ENCODE measurements at regions not wholly inside any gene's neighbourhood (a gene's known extent, or its start where the extent isn't known, plus 50 kb on each side); places are given as distances from the start of the nearest gene placed in this dataset.
"Not testable (repeated sequence)": the region's sequence is repeated elsewhere in the genome, so short reads cannot be mapped to it uniquely, and the experiment has no call there.

DNA sequence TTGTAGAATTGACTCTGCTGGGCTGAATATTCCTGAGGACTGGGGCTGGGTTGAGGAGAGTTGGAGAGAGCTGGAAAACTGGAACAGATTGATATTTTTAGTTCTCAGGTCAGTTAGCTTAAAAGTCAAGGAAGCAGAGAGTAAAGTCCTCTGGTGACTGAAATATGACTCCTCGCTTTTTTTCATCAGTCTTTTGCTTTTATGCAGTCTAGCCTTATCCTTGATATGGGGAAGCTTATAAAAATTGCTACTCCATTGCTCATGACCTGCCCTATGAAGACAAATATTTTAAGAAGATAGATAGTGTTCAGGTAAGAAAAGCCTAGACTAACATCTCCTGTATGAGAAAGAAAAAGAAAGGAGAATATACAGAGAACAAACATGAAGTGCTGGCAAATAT is 152.7 kb downstream of the C4orf33 start:
- FAIRE-seq (no peak), DNase-seq (ENCODE audit: insufficient read length, low spot score) (no peak)

DNA sequence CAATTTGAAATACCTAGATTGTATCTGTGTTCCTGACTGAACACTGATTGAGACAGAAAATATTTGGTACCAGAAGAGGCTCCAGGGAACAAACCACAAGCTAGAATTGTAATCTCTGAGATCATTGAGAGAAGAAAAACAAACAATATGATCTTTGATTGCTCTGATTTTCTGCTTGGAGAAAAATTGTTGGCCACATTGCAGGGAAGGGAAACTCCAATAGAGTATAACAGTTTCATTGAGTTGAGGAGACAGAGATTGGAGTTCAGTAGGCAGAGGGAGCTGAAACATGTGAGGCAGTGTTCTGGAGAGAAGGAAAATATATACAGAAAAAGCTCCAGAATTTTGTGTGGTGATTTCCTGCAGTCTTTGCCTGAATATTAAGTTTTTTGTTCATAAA is 158.2 kb downstream of the C4orf33 start:
- DNase-seq (ENCODE audit: insufficient read length, low spot score): no peak
- FAIRE-seq: no peak

DNA sequence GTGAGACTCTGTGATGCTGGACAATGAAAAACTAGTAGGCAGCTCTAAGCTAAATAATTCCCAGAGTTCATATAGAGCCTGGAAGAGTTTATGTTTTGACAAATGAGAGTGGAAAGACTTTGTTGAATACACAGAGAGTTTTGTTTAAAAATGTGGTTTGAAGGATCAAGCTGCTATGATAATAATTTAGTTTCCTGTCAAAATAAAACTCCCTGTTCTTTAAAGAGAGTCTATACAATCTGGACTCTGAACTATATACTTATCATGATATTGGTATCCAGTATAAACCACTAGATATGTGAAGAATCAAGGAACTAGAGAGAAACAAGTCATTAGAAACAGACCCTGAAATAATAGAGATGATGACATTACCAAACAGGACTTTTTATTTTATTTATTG is 158.6 kb downstream of the C4orf33 start:
- FAIRE-seq (no peak), DNase-seq (ENCODE audit: insufficient read length, low spot score) (no peak)

DNA sequence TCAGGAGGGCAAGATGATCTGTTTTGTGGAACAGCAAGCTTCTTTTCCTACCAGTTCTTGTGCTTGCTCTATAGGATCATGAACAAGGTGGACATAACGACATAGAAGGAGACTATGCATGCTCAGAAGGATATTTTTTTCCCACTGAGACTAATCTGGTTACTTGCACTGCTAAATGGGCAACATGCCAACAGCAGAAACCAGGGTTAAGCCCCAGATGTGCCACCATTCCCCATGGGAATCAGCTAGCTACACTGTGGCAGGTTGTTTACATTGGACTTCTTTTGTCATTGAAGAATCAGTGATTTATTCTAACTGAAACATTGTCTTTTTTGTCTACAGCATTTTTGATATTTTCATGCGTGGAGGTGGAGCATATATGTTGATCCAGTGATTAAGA is 165.6 kb downstream of the C4orf33 start:
- FAIRE-seq (no peak), DNase-seq (ENCODE audit: insufficient read length, low spot score) (no peak)

DNA sequence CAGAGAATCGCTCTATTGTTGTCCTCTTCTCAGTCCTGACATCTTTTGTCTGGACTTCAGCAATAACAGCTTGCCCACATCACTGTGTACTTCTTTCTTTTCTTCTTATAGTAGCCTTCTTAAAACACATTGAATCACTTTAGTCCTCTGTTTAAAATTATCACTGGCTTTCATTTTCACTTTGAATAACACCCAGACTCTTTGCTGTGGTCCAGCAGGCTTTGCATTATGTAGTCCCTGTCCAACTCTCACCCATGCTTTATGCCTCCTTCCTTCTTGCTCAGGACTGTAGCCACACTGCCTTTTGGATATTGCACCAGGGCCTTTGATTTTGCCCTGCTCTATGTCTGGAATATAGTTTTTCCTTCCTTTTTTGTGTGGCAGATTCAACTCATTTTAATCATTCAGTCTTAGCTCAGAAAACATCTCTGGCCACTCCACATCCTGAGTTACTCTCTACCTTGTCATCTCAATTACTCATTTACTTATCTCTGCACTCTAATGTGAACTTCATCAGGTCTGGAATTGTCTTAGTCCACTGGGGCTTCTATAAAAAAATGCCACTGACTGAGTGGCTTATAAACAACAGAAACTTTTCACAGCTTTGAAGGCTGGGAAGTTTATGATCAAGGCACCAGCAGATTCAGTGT is 168.2 kb downstream of the C4orf33 start:
- peak; percentile 17 for DNase-seq (ENCODE audit: insufficient read length, low spot score)
- FAIRE-seq: peak; percentile 90

DNA sequence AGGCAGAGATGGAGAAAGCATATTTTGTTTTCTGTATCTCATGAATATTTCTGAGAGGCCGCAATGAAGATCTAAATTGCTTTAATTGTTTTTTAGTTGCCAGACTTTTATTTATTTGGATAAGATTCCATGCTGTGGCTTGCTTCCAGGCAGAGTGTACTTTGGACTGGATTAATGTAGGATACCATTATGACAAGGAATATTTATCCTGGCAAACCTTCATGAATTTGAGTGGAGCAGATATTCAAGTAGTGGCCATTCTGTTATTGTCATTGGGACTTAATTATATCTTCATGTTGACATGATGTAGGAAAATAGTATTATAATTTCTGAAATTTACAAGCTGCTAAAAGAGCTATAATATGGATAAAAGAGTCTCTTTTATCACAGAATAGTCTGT is 182.9 kb downstream of the C4orf33 start:
- DNase-seq (ENCODE audit: insufficient read length, low spot score) (no peak), FAIRE-seq (no peak)

DNA sequence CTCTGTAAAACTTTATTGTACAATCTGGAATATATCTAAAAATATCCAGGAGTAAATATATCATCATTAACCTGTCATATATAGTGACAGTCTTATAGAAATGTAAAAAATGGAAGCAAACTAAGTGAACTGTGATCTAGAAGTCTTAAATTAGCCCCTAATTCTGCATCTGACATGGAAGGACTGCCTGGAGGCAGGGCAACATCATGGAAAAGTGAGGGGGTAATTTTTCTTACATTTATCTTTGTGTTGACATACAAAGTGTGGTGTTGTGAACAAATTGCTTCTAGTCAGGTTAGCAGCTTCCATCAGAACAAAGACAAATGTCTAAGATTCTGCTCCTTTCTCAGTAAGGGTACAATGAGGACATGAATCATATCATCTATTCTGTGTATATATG is 186.3 kb downstream of the C4orf33 start:
- FAIRE-seq (no peak), DNase-seq (ENCODE audit: insufficient read length, low spot score) (no peak)

DNA sequence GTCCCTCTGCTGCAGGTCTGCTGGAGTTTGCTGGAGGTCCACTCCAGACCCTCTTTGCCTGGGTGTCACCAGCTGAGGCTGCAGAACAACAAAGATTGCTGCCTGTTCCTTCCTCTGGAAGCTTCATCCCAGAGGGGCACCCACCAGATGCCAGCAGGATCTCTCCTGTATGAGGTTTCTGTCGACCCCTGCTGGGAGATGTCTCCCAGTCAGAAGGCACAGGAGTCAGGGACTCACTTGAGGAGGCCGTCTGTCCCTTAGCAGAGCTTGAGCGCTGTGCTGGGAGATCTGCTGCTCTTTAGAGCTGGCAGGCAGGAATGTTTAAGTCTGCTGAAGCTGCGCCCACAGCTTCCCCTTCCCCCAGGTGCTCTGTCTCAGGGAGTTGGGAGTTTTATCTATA is 196.2 kb downstream of the C4orf33 start:
- not testable (repeated sequence) for FAIRE-seq; DNase-seq (ENCODE audit: insufficient read length, low spot score)

DNA sequence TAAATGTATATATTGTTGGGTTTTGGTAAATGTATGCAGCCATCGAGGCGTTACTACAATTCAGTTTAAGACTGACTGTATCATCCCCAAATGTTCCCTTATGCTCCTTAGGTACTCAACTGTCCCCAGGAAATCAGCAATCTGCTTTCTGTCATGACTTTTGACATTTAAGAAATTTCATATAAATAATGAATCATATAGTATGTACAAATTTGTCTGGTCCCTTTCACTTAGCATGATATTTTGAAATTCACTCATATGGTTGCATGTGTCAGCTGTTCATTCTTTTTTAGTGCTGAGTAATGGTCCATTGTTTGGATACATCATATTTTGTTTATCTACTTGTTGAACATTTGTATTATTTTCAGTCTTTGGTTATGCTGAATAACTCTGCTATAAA is 218.8 kb downstream of the C4orf33 start:
- FAIRE-seq (no peak), DNase-seq (ENCODE audit: insufficient read length, low spot score) (no peak)

DNA sequence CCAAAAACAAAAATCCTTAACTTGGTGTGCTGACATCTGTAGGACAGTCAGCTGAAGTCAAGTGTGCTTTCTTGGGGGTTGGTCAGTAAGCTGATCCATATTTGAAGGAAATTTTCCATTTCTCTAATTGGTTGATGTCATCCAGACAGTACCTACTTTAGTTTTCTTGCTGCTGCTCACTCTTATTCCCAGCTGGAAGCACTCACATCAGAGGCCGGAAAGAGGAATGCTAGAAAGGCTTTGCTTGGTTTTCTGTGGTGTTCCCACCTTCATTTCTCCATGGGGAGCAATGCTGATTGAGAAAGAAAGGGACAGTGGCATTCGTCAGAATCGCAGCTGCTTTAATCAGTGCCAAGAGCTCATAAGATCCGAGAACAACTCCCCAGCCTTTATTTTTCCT is 227.0 kb downstream of the C4orf33 start:
- no peak for FAIRE-seq
- DNase-seq (ENCODE audit: insufficient read length, low spot score): no peak

DNA sequence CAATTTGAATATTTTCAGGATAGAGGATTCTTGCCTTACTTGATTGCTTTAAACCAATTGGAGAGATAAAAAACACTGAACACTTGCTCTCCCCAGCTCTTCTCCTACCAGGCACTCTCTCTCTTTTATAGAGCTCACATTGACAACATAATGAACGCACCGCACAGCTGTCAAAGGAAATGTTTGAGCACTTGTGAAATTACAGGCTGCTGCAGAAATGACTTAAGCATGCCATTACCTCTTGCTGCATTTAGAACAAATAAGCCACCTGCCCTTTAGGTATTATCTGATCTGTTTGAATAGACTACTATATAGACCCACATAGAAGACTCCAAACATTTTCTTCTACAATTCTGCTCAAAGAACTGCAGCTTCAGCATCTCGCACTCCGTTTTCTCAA is 227.7 kb downstream of the C4orf33 start:
- DNase-seq (ENCODE audit: insufficient read length, low spot score) (no peak), FAIRE-seq (no peak)

DNA sequence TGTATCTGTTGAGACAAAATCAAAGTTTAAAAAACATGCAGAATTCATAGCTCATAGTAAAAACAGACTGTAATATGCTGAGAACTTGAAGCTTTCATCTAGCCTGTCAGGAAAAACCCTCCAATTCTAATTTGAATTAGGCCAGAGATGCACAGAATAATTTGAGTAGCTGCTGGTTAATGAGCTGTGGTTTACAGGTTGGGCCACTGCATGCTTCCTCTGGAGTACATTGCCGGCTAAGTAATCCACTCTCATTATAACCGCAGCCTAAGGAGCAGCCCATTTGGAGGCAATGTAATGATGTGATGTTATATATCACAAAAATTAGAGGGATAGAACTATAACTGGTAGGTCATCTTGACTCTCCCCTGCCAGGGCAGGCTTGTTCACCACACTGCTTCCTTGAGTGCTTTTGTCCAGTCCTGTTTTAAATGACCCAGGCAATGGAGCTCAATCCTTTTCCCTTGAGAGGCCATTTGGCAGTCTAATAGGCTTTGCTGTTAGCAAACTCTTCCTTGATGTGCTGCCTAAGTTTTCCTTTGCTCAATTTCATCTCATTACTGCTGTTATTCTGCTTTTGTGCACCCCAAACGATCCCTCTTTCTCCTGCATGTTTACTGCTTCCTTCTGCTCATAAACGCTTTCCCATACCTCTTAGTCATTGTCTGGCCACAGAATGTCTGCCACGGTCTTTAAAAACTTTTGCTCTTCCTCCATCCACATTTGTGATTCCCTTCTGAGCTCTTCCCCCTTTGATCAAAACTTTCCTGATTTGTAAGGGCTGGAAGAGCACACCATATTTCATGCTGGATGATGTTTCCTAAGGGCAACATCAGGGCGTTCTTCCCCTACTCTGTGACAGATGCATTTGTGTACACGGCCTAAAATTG is 230.9 kb downstream of the C4orf33 start:
- no peak for FAIRE-seq
- no peak for DNase-seq (ENCODE audit: insufficient read length, low spot score)

DNA sequence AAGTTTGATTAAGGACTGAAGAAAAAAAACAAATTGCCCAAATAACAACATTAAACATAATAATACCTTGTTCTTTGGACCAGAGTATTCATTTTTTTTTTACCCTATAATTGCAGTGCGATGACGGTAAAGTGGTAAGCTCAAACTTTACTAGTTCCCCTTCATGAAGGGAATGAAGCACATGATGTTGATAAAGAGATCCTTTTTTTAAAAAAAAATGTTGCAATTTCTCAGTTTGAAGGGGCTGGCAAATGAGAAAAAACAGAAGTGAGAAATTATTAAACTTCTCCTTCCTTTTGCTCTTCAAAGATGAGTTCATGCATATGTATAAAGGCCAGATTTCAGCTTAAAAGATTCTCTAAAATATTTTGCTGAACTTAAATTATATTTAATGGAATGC is 231.7 kb downstream of the C4orf33 start:
- FAIRE-seq (no peak), DNase-seq (ENCODE audit: insufficient read length, low spot score) (no peak)

DNA sequence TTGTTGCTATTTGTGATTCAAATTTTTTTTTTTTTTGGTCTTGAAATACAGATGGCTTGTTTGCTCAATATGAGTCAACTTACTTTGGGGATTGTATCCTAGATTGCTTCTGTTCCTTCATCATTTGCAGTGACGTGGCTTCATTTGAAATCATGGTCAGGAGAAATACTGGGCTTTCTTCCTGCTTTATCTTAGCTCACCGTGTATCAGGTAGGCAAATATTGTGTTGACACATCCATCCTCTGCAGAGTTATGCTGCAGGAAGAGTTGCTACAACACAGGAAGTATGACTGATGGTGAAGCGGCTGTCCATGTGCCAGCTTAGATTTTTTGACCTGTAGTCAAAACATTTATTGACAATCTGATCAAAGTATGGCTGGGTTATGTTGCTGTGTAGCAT is 232.2 kb downstream of the C4orf33 start:
- no peak for FAIRE-seq
- DNase-seq (ENCODE audit: insufficient read length, low spot score): no peak

DNA sequence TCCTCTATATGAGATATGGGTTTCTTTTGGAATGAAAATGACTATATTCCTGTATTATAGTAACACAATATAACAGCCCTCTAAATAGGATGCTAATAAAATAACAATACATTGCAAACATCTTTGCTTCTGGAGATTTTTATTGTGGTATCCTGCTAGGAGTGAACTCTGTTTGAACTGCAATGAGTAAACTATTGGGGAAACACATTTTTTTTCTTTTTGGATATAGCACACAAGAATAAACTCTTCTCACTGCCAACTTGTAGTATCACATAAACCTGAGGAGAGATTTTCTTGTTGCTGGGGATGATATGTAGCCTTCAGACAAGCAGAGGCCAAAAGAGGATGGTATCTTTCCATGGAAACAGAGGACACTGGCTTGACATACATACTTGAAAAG is 238.2 kb downstream of the C4orf33 start:
- FAIRE-seq: no peak

DNA sequence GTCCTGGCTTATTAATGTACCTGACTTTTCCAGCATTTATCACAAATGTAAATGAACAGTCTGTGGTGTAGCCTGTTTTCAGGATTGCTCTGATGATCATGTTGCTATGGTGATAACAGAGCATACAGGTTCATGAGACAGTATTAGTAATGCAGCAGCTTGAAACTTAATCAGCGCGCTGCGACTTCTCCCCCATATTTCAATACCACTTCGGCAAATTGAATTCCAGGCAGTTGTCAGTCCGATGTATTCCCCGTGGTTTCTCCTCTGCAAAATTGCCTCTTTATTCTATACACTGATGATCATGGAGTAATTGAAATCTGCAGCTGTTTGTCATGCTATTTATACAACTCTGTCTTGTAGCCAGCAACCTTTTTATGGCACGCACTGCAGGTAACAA is 239.3 kb downstream of the C4orf33 start:
- DNase-seq (ENCODE audit: insufficient read length, low spot score) (no peak), FAIRE-seq (no peak)

More for the DNA sequence above, 238.2 kb downstream of the C4orf33 start:
- no peak for DNase-seq (ENCODE audit: insufficient read length, low spot score)

DNA sequence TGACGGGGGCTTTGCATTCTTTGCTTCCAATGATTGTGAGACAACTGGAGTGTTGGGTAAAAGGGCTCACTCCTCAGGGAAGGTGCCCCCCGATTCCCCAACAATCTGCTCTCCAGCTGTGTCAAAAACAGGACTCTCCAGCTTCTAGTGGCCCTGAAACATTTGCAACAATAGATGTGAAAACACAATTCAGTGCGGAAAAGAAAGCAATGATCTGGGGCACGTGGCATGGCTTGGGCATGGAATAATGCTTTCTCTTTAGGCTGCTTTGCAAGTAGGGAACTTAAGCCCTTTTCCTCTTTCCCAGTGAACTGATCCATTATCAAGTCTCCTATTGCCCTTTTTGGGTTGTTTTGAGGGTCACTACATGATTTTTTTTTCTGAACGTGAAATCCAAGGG is 239.9 kb downstream of the C4orf33 start:
- no peak for DNase-seq (ENCODE audit: insufficient read length, low spot score)
- no peak for FAIRE-seq

DNA sequence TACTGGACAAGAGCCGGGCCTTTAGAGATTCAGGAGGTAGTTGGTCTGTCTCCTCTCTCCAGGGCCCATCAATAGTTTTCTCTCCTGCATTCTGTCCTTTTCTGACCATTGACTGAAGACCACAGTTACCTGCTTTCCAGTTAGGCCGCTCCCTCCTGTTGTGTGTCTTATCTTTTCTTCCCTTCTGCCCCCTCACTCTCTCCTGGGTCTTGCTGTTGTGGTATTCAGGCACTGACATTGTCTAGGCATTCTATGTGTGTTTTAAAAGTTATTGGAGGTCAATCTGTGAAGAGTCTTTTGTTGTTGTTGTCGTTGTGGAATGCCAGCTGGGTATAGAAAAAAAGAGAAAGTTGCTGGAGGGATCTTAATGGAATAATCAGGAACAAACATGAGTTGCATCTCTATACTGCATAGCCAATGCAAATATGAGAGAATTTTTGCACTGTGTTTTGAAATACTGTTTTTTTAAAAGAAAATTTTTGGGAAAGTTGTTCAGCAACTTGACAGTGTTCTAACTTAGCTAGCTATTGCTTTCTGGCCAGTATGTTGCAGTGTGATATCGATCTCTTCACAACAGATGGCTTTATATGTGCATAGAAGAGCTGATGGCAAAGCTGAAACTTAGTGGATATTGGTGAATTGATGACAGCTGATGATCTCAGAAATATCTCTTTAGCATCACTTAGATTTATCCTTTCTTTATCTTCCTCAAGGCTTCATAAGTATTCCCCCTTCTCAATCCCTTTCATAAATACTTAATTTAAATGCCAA is 240.7 kb downstream of the C4orf33 start:
- FAIRE-seq (no peak), DNase-seq (ENCODE audit: insufficient read length, low spot score) (no peak)

DNA sequence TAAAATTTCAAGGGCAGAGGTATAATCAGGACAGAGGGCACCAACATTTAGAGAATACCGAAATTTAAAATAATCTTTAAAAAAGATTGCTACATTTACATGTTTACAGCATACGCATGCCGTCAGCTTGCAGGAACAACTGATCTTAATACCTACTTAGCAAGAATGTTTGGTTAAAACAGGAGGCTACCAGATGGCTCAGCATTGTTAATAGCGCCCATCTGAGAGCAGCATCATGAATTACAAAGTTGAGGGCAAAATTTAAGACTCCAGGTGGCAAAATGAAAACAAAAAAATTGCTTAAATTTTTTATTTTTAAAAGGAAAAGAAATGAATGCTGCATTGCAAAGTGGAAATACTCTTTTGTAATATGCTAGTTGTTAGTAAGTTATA is 241.3 kb downstream of the C4orf33 start:
- DNase-seq (ENCODE audit: insufficient read length, low spot score): no peak
- FAIRE-seq: no peak

DNA sequence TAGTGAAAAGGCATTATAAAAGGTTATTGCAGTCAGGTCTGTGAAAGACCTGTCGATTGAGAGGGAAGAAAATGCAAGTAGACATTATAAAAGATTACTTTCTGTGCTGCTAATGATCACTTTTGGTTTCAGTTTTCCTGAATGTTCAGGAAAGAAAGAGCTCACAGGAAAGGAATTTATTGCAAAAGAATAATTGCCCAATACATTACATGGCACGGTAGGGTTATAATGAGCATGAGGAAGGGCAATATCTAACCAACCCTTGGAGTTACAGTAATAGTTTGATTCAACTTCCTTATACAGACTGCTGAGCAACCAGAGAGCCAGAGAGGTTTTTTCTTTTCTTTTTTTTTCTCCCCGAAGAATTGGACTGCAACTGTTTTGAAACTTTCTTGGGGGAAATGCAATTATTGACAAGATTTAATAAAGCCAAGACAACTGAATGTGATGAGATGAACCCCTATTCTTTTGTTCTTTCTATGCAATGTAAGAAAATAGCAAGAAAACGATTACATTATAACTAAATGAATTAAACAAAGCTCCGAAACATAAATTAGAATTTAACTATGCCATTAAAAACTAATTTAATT is 247.0 kb downstream of the C4orf33 start:
- no peak for FAIRE-seq

DNA sequence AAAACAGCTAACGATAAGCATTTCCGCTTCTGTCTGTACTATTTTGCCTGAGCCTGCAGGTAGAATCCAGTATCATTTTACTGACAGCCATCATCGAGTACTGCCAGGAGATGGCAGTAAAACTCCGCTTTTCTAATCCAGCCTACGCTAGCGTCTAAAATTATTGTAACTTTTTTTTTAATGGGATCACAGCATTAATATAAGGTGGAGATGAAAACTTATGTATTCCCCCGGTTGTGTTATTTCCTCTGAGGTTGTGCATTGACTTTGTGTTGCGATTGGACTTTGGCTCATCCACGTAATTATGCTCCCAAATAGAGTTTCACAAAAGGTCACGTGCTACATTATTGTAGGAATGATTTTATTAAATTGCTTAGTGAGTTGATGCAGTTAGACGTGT is 248.1 kb downstream of the C4orf33 start:
- DNase-seq (ENCODE audit: insufficient read length, low spot score) (peak; percentile 2), FAIRE-seq (peak; percentile 8)

More for the DNA sequence above, 247.0 kb downstream of the C4orf33 start:
- DNase-seq (ENCODE audit: insufficient read length, low spot score): no peak
